Nephron progenitor cell (in vitro differentiated cells): ENCODE measurements at regions not wholly inside any gene's neighbourhood (a gene's known extent, or its start where the extent isn't known, plus 50 kb on each side); places are given as distances from the start of the nearest gene placed in this dataset.

Experiments
- DNase-seq: peaks from one replicate; pipeline ENCODE4 v3.0.0; 2021
- H3K27ac Mint-ChIP-seq: 2 replicates; pipeline ENCODE4 v1.8.0; 2021; ENCODE audit warnings: mild to moderate bottlenecking, moderate library complexity, mixed read lengths
- H3K27me3 Mint-ChIP-seq: 2 replicates; pipeline ENCODE4 v1.8.0; 2021; ENCODE audit warnings: mild to moderate bottlenecking, low read depth, mixed read lengths; ENCODE audit not compliant: poor library complexity
- H3K36me3 Mint-ChIP-seq: 2 replicates; pipeline ENCODE4 v1.8.0; 2021; ENCODE audit warnings: low read depth, mixed read lengths
- H3K4me1 Mint-ChIP-seq: 2 replicates; pipeline ENCODE4 v1.8.0; 2021; ENCODE audit warnings: mixed read lengths
- H3K4me3 Mint-ChIP-seq: 2 replicates; pipeline ENCODE4 v1.8.0; 2021; ENCODE audit warnings: mild to moderate bottlenecking, moderate library complexity, mixed read lengths
- H3K9me3 Mint-ChIP-seq: 2 replicates; pipeline ENCODE4 v1.8.0; 2021; ENCODE audit warnings: mild to moderate bottlenecking, moderate library complexity, mixed read lengths
- CTCF ChIP-seq: fragments of 200-600 bp; sonication (generic); IDR thresholded peaks from 2 replicates; pipeline ENCODE4 v1.5.0; 2021; ENCODE audit warnings: antibody characterized with exemption

DNA sequence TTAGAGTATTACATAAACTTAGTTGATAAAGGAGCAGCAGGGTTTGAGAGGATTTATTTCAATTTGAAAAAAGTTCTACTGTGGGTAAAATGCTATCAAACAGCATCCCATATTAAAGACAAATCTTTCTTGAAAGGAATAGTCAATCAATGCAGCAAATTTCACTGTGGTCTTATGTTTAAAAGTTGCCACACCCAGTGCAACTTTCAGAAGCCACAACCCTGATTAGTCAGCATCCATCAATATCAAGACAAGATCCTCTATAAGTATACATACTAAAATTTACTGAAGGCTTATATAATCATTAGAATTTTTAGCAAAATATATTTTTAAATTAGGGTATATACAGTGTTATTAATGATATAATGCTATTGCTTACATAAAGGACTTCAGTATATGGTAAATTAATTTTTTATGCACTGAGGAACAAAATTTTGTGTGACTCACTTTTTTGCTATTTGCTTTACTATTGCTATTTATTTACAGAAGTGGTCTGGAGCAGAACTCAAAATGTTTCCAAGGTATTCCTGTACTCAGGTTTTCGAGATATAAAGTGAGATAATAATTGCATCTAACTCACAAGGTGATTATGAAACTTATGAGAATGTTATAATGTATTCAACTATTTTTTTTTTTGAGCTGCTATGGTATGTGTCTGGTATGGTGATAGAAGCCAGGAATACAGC, 1127.6 kb downstream of the ADGRL3 start:
- H3K27ac Mint-ChIP-seq, result no peak overlapping the region
- H3K4me3 Mint-ChIP-seq, result no peak overlapping the region
- H3K36me3 Mint-ChIP-seq, result no peaks in the 10 kb centered on the region
- H3K27me3 Mint-ChIP-seq, result peaks cover 2% of the 10 kb centered on the region
- no peak for DNase-seq
- TF ChIP-seq CTCF, result no peak
- no peaks in the 10 kb centered on the region for H3K4me1 Mint-ChIP-seq
- peaks cover 10% of the 10 kb centered on the region for H3K9me3 Mint-ChIP-seq

DNA sequence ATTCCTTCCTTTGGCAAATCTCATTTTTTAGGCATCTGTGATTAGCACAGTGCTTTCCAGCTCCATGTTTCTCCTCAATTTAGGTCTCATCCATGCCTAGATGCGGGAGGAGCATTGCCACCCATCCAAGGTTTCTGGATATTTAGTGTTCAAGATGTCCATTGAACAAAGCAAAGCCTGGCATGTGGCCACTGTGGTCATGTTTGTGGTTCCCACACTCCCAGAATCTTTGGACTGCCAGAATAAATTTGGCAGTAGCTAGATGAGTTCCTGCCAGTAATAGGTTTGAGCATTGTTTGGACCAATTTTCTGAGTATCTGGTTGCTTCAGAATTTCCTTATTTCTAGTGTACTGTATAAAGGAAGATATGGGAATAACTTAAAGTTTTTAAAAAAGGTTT, 1124.1 kb downstream of the ADGRL3 start:
- no peak for TF ChIP-seq CTCF
- Mint-ChIP-seq H3K4me3 (no peak overlapping the region), H3K4me1 (peaks cover 5% of the 10 kb centered on the region), H3K27me3 (no peaks in the 10 kb centered on the region), H3K36me3 (no peaks in the 10 kb centered on the region), H3K9me3 (peaks cover 10% of the 10 kb centered on the region), H3K27ac (no peak overlapping the region)
- no peak for DNase-seq

- no peaks in the 10 kb centered on the region for H3K27me3 Mint-ChIP-seq
- no peaks in the 10 kb centered on the region for H3K36me3 Mint-ChIP-seq
- no peak for TF ChIP-seq CTCF
- no peak overlapping the region for H3K27ac Mint-ChIP-seq
- no peak for DNase-seq
- H3K4me1 Mint-ChIP-seq, result peaks cover 12% of the 10 kb centered on the region
- H3K4me3 Mint-ChIP-seq, result no peak overlapping the region
- H3K9me3 Mint-ChIP-seq, result peaks cover 7% of the 10 kb centered on the region
Measured at GRCh38 chr4:62320612-62321011, 1120.5 kb downstream of the ADGRL3 start.

DNA sequence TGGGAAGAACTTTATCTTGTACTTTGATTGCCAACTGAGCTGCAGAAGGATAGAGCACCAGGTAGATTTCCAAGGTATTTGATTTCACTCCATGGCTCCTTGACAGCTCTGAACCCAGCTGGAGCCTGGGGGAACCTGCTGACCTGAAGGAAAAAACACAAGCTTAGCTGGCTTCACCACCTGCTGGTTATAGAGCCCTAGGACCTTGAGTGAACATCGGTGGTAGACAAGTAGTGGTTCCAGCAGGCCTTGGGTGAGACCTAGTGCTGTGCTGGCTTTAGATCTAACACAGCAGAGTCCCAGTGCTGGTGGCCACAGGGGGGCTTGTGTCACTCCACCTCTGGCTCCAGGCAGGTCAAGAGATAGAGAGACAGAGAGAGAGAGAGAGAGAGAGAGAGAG, 1102.6 kb downstream of the ADGRL3 start:
- H3K9me3 Mint-ChIP-seq, result peaks cover 34% of the 10 kb centered on the region
- no peaks in the 10 kb centered on the region for H3K4me1 Mint-ChIP-seq
- TF ChIP-seq CTCF, result no peak
- H3K27ac Mint-ChIP-seq, result no peak overlapping the region
- DNase-seq, result no peak
- peaks cover 2% of the 10 kb centered on the region for H3K36me3 Mint-ChIP-seq
- no peaks in the 10 kb centered on the region for H3K27me3 Mint-ChIP-seq
- no peak overlapping the region for H3K4me3 Mint-ChIP-seq

DNA sequence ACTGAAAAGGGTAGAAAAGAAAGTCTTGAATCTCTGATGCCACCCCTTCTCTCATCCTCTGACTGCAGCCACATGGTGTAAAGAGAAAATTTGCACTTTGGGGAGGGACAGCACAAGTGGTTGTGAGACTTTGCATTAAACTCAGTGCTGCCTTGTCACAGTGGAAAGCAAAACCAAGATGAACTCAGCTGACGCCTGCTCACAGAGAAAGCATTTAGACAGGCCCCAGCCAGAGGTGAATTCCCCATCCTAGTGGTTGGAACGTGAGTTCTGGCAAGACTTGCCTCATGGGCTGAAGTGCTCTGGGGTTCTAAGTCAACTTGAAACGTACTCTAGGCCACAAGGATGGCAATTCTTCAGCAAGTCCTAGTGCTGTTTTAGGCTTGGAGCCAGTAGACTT, 1101.4 kb downstream of the ADGRL3 start:
- no peak for DNase-seq
- Mint-ChIP-seq H3K4me1 (no peaks in the 10 kb centered on the region), H3K4me3 (no peak overlapping the region), H3K27me3 (no peaks in the 10 kb centered on the region), H3K9me3 (peaks cover 21% of the 10 kb centered on the region), H3K27ac (no peak overlapping the region), H3K36me3 (no peaks in the 10 kb centered on the region)
- TF ChIP-seq CTCF, result no peak

- Mint-ChIP-seq H3K9me3 (peaks cover 5% of the 10 kb centered on the region), H3K4me1 (no peaks in the 10 kb centered on the region), H3K36me3 (no peaks in the 10 kb centered on the region), H3K4me3 (no peak overlapping the region), H3K27ac (no peak overlapping the region), H3K27me3 (peaks cover 3% of the 10 kb centered on the region)
- no peak for TF ChIP-seq CTCF
- no peak for DNase-seq
Measured at GRCh38 chr4:62293551-62293950, 1093.4 kb downstream of the ADGRL3 start.
